NCI-H524 treated with DMSO at 0.1 percent for 48 hours (cell line): ENCODE measurements at regions not wholly inside any gene's neighbourhood (a gene's known extent, or its start where the extent isn't known, plus 50 kb on each side); places are given as distances from the start of the nearest gene placed in this dataset.
"Not testable (repeated sequence)": the region's sequence is repeated elsewhere in the genome, so short reads cannot be mapped to it uniquely, and the experiment has no call there.

Experiments
- DNase-seq: peaks from one replicate; lab custom pipeline; 2025; lab: John Stamatoyannopoulos, UW

DNA sequence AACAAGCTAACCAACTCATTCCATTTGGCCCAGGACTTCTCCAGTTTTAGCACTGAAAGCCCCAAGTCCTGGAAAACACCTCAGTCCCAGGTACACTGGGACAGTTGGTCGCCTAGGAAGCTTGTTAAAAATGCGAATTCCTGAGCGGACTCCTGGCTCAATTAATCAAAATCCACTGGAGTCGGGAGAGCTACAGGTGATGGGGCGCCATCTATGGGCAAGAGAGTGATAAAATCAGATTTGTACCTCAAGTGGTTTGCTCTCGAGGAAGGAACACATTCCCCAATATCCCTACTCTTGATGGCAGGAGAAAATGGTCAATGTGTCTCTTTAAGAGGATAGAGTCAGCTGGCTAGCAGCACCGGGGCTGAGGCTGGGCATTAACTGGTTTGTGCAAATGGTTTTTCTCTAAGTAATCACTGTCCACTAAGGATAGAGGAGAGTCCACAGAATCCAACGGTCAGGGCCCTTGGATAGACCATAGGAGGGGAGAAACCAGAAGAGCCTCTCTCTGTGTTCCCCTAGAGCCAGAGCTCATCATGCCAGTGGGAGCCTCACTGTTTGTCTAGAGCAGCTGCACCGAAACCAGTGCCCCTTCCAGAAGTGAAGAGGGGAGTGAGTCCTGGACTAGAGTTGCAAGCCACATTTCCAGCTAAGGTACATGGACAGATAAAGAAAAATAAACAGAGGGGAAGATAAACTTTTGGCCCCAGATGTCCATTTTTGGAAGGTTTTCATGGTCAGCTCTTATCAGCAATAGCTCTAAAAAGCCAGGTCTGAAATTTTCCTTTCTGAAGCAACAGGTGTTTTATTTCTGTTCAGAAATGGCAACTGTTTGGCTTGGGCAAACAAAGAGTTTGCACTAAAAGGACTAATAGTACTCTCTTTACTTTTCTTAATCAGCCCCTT lies 148.5 kb downstream of the TENT5C start:
- DNase-seq: no peak

DNA sequence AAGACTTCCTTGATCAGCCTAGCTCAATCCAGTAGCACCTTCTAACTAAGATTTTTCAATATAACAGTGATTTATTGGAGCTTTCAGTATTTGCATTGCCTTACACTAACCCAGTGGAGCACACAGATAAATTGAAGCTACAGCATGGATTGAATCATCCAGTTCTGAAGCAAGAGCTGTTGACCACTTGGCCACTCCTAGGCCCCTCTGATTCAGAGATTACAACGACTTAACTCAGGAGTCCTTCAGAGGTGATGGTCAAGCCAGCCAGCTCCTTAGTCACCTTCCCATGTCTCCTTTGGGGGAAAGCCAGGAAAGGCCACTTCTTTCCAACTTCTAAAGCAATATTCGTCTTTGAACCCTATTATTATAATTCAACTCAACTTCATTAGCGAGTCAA lies 151.8 kb downstream of the TENT5C start:
- DNase-seq: no peak

DNA sequence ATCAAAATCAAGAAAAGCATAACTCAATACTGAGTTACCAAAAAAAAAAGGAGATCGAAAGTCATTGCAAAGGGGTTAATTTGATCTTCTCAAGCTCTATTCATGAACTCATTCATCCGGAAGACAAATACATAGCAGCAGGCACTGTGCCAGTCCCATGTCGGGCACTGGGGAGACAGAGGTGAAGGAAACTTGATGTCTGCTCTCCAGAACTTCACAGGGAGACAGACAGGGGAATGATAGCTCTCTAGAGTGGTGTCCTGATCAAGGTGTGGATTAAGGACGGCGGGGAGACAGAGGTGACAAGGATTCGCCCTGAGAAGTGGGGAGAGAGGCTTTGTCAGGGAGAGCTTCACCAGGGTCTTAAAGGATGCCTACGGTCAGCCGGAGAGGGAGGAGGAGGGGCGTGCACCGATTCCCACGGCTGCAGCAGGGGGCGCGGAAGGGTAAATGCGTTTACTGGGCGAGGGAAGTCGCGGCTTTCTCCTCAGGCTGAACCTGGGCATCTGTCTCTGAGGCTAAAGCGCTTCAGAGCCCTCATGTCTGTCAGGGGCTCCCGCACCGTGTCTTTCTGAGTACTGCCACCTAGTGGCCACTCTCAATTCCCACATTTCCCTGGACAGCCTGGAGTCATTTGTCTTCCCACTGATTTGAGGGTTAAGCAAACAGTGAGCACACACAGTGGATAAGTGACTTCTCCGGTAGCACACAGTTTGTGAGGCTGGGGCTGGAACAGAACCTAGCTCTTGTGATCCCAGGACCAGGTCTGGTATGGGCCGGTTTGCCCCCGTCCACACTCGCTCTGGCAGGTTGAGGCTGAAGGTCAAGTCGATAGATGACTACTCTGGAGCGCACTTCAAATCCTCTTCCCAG lies 152.8 kb downstream of the TENT5C start:
- DNase-seq: peak; percentile 71

DNA sequence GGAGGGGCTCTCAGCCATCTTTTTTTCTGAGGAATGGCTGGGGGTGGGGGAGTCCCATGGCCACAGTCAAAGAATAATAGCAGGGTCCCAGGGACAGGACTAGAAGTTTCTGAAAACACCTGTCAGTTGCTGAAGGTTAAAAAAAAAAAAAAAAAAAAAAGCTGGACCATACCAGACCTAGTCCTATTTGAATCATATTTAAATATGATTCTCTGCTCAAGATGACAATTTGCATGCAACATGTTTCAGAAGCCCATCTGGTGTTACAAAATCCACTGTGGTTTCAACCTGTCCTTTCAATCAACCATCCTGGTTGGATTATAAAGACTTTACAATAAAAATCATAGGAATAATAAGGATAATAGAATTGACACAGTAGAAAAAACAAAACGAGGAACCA lies 153.7 kb downstream of the TENT5C start:
- no peak for DNase-seq

DNA sequence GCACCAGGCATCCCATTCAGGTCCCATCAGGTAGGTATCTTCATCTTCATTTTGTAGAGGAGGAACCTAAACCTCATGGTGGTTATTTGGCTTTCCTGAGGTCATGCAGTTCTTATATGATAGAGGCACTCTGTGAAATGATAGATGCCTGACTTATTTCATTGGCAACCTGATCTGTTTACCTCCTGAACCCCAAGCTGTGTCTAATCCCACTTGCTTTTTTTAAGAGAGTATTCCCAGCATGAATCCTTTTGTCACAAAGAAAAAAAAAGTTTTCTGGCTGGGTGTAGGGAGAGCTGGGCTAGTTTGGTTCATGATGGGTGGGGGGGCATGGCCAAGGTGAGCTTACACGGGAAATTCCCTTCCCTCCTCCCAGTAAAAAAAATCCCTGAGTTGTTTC lies 154.2 kb downstream of the TENT5C start:
- no peak for DNase-seq

DNA sequence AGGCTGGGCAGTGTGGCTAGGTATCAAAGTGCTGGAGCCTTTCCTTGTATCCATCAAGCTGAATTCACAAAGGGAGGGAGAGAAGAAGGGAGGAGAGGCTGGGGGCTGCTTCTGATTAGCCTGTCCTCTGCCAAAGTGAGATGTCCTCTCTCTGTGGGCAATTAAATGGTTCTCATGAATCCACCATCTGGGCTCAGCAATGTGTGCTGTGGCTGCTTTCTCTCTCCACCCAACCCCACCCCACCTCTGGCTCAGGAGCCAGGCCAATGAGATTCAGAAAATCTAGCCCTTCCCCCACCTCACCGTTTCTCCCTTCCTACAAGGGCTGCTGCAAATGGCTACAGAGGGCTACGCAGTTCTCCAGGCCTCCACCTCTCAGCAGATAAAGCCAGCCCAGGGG lies 154.6 kb downstream of the TENT5C start:
- DNase-seq: no peak

DNA sequence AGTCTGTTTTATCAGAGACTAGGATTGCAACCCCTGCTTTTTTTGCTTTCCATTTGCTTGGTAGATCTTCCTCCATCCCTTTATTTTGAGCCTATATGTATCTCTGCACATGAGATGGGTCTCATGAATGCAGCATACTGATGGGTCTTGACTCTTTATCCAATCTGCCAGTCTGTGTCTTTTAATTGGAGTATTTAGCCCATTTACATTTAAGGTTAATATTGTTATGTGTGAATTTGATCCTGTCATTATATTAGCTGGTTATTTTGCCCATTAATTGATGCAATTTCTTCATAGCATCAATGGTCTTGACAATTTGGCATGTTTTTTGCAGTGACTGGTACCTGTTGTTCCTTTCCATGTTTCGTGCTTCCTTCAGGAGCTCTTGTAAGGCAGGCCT lies 161.7 kb downstream of the GDAP2 start:
- DNase-seq: not testable (repeated sequence)

DNA sequence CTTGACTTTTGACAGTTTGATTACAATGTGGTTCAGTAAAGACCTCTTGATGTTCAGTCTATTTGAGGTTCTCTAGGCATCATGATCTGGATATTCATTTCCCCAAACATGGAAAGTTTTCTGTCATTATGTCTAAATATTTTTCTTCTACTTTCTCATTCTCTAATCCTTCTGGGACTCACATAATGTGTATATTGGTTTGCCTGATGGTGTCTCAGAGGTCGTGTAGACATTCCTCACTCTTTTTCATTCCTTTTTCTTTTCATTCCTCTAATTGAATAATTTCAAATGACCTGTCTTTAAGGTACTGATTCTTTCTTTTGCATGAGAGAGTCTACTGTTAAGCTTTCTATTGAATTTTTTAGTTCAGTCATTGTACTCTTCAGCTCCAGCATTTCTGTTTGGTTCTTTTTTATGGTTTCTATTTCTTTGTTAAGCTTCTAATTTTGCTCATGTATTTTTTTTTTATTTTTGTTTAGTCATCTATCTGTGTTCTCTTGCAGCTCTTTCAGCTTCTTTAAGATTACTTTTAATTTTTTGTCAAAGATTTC lies 158.4 kb downstream of the GDAP2 start:
- no peak for DNase-seq

DNA sequence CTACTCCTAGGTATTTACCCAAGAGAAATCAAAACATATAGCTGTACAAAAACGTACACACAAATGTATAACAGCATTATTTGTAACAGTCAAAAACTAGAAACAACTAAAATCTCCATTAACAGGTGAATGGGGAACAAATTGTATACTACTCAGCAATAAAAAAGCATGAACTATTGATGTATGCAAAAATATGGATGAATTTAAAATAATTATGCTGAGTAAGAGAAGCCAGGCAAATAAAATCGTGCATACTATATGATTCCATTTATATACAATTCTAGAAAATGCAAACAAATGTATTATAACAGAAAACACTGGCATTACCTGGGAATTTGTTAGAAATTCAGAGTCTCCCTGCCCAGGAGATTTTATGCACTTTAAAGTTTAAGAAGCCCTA lies 150.1 kb downstream of the GDAP2 start:
- DNase-seq: no peak

DNA sequence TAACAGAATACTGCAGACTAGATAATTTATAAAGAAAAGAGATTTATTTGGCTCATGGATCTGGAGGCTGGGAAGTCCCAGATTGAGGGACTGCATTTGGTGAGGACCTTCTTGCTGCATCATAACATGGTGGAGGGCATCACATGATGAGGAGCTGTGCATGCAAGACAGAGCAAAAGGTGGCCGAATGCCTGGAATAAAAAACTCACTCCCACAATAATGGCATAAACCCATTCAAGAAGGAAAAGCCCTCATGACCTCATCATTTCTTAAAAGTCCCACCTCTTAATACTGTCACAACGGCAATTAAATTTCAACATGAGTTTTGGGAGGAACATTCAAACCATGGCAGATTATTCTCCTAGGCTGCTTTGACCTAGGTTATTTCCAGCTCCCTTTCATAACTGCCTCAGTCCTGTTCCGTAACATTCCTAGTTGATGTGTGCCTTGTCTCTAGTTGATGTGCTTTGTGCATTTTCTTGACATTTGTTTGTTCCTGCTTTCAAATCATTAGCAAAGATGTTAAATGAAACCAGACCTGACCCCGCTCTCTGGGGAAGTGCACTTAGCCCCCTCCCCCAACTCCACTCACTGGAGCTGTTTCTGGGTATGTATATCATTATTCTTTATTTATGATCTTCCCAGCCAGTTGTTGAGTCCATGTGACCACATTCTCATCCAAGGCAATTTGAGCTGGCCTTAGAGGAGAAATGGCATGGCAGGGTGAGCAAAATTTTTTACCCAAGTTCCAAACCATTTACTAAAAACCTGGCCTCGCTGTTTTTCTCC lies 148.5 kb downstream of the GDAP2 start:
- peak; percentile 70 for DNase-seq

DNA sequence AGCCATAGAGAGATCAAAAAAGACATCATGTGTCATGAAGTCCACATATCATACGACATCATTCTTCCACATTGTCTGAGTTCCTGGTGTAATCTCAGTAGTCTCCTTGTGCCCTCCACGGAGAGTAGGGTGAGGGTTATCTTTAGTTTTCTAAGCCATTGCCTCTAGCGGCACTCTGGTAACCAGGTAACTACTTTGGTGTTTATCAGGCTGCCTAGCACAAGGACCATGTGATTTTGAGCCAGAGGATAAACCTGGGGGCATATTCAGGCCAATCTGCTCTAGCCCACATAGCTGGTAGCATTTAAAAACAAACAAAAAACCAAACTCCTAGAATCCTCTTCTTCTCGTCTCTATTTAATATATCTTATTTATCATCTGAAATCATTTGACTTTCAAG lies 147.4 kb downstream of the GDAP2 start:
- DNase-seq: no peak

DNA sequence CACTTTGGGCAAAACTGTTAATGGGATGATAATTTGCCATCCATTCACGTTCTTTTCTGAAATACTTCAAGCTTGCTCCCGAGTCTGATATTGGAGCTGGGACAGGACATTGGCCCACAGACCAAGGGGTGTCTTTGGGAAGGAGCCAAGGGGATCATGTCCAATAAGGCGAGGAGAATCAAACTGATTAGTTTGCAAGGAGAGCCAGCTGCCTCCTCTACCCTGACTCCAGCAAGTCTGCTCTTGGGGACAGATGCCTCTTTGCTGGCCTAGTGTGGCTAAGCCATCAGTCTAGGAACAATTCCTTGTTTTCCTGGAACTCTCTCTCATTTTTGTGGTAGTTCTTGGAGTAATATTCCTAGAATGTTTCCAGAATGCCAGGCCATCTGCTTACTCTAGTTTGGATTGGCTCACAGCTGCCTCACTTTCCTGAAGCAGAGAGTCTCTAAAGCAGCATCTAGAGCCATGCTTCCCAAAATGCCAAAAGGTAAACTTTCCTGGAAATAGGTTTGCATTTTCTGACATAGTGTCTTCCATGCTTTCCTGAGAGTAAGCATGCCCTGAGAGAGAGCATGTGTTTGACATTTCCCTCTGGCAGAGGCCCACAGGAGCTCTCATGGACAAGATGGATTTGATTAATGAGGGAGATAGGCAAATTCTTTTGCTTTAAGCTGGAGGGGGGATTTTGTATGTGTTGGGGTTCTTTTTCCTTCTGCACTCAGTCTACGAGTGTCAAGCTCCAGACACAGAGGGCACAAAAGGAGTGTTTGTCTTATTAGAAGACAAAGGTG lies 145.6 kb downstream of the GDAP2 start:
- no peak for DNase-seq

DNA sequence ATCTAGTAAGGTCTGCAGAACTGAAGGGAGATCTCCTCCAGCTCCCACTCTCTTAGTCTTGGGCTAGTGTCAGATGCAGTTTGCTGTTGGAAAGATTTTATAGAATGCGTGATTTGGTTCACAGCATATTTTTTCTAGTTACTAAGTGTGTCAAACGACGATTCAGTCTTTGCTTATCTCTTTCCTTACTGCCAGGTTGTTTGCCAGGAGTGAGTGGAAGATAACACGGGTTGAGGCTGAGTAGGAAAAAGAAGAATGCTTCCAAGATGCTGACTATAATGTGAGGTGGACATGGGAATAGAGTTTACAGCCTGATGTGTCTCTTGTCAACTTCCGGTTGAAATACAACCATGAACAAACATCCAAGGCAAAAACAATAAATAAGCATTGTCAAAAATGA lies 141.4 kb downstream of the GDAP2 start:
- DNase-seq: no peak

DNA sequence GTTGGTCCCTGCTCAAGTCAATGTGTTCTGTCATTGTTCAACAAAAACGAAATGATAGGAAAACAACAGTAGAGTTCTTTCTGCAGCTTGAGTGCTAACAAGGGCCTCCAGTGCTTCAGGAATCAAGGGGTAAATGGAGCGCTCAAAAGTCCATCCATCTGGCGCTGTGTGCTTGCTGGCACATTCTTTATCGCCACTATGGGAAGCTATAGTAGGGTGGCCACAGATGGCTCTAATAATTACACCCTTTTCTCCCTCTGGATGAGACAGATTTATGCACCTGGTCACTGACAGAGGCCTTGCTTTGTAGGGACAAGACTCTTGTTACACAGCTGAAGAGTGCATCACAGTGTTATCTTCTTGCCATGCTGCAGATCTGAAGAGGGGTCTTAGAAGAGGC lies 136.0 kb downstream of the GDAP2 start:
- DNase-seq: peak; percentile 96

DNA sequence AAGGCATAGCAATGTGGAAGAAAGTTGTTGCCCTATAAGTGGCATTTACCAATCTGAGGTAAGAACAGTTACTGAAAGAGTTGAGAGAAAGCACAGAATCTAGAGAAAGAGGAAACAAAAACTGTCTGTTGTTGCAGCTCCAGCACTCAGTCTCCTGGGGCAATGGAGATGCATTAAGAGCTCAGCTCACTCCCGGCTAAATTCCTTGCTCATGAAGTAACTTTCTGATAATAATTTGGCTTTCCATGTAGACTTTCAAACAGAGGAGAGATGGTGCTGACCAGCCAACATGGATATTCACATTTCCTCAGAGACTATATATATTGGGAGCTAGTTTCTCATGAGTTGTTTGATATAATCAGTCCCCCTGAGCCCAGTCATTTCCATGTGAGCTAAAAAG lies 135.3 kb downstream of the GDAP2 start:
- no peak for DNase-seq

DNA sequence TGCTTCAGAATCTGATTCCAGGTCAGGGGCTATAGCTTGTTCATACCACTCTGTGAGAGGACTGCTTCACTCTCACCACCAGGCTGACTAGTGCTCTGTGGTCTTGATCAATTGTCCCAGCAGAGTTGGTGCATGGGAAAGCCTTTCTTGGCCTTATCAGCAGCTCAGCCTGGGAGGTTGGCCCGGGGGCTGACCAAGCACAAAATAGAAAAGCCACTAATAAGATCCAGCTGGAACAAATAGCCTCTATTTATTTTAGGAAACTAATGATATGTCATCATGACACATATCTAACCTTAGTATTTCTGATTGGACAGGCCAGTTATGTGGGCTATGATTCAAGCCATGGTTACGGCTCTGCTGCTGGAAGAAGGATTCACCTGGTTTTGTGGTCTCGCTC lies 134.2 kb downstream of the GDAP2 start:
- DNase-seq: no peak

DNA sequence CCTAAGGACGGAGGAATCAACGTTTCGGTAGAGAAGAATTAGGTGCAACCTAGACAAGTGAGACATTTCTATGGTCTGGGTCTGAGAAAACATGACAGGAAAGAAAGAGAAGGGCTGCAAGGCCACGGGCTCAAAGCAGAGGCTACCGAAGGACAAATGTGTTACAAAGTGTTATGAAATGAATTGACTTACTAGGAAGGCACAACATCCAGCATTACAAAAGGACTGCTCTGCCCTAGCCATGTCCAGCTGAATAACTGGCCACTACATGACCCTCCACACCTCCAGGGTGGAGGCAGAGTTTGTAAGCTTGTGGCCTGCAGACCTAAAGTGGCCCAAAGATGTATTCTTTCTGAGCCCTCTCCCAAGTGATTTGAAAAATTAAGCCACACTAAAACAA lies 133.6 kb downstream of the GDAP2 start:
- no peak for DNase-seq

DNA sequence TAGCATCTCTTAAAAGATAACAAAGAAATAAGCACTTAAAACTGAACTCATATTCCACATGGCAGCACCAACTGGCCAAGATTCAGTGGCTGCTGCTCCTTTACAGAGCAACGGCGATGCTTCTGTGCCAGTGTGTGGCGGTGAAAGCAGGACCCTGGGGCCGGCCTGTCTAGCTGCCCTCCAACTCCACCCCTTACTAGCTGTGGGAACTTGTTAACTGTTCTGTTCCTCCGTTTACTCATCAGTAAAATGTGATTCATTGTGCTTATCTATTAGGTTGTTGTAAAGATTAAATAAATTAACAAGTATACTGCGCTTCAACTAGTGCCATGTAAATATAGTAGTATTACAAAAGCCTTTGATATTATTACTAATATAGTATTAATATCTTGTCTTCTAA lies 133.2 kb downstream of the GDAP2 start:
- no peak for DNase-seq

DNA sequence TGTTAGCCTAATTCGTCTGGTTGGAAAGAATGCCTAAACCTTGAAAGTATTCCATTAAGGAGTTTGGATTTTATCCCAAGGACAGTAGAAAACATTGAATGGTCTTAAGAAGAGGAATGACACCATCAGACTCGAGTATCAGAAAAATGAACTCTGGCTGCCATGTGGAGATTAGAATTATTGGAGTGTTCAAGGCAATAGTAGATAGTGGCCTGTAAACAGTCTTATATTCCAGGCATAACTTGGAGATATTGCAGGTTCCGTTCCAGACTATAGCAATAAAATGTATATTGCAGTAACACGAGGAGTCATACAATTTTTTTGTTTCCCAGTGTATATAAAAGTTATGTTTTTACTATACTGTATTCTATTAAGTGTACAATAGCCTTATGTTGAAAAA lies 130.9 kb downstream of the GDAP2 start:
- no peak for DNase-seq

DNA sequence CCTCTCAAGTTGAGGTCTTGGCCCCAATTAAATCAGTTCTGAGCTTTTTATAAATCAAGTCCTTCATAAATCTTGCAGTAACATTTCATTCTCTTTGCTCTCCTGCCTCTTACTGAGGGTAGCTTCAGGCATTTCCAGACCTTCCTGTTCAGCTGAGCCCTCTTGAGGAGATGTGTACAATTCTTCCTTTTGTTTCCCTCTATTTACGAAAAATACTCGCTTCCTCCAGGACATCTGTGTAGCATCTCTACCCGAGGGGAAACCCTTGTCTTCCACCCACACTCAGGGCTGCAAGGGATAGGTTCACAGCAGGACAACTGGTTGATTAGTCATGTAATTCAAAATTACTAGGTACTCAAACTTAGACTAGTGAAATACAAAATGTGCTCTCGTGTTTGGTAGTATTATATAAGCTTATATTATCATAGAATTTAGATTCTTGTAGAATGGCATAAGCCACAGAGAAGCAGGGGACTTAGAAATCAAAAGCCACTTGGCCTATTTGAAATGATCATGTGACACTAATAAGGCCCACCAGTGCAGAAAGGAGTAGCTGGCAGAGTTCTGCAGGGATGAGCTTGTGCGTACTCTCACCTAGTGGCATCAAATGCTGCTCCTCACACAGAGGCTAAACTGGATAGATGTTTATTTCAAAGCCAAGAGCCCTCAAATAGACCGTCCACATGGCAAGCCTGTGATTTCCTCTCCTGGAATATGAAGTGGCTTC lies 126.7 kb downstream of the GDAP2 start:
- no peak for DNase-seq

DNA sequence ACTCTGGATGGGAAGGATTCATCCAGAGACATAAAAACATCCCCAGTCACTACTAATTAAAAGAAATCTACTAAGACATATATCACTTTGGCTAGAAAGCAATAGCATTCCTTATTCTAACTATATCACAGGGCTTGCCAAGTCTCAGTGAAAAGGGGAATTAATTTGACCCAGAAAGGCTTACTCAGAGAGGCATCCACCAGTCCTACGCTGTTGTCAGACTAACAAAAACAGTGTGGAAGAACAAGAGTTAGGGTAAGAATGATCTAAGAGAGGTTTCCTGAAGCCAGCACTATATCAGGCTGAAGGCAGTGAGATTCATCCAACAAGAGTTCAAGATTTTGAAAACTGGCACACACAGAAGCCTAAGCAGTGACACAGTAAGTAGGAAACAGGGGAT lies 126.1 kb downstream of the GDAP2 start:
- no peak for DNase-seq
